Stimulated activated CD4-positive, alpha-beta T cell treated with anti-CD3 and anti-CD28 coated beads, Interleukin-1b, Interleukin-23, amount 100 ng/mL, for 24 hours (primary cell): ENCODE measurements at regions not wholly inside any gene's neighbourhood (a gene's known extent, or its start where the extent isn't known, plus 50 kb on each side); places are given as distances from the start of the nearest gene placed in this dataset.

Experiments used
- DNase-seq, 4 experiments: peaks; one replicate each; pipeline ENCODE4 v3.0.0-alpha.2; 2020; ENCODE audit warnings: low read depth in 4 of 4, low spot score in 1 of 4

DNA sequence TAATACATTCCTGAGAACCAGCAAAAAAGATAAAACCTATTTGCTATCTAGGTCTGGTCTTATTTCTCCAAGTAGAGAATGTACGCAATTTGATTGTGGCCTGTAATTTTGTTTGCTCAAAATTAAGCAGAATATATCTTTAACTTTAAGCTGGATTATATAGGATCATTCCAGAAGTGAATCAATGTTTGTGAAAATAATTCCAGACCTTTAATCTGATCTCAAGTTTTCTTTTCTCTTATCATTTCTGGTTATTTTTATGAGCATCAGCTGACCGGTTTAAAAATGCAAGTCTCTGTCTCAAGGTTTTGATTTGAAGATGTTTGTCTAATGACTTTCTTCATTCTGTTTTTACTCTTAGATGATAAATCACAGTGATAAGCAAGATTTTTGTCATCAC is 997.9 kb upstream of the FLRT2 start:
- no peak for DNase-seq

DNA sequence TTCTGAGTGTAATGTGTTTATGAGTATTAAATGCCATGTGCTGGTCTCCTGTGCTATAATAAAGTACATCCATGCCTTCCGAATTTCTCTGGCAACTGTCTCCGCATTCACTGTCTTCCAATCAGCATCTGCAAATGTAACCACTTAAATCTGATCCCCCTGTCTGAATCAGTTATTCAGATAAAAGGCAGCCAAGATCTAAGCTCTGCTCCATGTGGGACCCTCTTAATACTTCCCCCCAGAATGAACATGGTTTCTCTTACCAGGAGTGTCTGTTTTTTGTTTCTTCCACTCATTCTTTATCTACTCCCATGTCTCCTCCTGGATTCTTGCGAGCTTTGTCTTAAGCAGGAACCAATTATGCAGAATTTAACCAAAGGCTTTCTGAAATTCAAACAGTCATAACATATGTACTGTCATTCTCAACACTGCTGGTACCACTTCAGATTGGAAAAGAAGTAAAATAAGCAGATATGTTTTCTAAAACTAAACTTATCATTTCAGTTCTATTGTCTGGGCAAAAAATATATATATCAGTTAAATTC is 996.7 kb upstream of the FLRT2 start:
- DNase-seq = no peak

DNA sequence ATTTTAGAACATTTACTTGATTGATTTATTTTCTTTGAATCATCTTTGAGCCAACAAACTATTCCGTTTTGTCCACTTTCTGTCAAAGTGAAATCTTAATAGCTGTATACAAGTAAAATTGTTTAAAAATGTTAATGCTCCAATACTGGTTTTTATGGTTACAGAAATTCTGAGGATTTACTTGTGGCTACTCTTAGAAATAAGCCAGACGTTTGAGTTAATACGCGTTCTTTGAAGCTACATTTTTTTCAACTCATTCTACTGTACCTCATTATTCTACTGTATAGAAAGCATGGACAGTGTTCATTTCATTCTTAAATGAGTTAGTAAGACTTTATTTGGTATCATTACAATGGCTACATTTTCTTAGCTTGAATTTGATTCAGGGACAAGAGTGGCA is 996.2 kb upstream of the FLRT2 start:
- no peak for DNase-seq

DNA sequence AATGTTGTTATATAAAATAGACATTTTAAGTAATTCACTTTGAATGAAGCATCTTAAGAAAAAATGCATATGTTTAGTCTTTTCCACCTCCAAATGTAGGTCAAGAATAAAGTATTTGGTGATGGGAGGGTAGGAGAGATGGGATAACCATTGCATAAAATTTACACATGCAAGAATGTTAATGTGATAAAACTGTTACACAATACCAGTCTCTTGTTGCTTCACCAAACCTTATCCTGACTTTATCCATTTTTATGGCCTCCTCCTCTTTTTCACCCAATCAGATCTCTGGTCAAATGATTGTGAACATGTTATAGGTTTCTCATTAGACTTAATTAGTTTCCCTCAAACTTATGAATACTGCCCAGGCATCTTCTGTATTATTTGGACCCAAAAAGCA is 994.5 kb upstream of the FLRT2 start:
- no peak for DNase-seq

DNA sequence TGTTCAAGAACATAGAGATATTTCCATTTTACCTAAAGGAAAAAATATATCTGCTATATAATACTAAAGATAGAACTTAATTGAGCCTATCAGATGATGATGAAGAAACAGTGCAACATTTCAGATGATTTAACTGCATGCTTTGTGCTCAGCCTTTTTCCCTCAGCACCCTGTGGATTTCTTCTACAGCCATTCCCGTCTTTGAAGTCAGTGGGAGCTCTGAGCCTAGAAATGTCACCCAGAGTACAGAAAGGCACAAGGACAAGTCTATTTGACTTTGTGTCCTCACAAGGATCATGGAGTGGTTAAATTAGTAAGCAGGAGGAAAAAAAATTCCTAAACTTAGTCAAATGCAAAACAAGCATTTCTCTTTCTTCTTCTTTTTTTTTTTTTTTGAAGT is 994.0 kb upstream of the FLRT2 start:
- no peak for DNase-seq

DNA sequence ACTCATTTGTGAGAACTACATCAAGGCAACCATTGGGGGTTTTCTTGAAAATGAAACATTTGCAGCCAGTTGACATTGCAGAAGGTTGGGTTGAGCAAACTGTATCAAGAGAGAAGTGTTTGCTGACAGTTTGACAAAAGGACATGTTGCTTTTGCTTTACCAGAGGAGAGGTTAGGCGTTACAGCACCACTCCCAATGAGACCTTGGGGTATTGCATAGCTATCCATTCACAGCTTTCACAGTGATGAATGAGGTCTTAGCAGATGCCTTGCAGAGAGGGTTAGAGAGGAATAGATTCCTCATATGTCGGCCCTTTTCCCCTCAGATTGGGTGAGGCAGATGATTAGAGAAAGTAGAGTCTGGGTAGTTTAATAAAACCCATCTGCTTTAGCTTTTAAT is 988.9 kb upstream of the FLRT2 start:
- DNase-seq = no peak

DNA sequence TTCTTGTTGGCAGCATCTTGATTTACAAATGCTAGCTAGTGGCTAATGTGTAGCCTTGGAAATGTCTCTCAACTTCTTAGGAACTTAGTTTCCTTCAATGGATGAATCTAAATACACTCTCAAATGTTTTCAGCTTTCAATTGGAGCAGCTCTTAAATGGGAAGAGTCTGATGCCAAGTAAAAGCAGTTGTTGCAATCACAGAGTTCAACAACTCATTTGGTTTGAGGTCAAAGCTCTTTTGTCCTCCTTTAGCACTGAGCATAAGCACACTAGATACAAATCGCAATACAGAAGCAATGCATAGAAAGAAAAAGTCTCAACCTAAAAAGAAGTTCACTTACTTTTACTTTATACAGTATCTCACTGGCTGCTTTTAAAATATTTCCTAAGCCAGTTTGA is 986.1 kb upstream of the FLRT2 start:
- no peak for DNase-seq

DNA sequence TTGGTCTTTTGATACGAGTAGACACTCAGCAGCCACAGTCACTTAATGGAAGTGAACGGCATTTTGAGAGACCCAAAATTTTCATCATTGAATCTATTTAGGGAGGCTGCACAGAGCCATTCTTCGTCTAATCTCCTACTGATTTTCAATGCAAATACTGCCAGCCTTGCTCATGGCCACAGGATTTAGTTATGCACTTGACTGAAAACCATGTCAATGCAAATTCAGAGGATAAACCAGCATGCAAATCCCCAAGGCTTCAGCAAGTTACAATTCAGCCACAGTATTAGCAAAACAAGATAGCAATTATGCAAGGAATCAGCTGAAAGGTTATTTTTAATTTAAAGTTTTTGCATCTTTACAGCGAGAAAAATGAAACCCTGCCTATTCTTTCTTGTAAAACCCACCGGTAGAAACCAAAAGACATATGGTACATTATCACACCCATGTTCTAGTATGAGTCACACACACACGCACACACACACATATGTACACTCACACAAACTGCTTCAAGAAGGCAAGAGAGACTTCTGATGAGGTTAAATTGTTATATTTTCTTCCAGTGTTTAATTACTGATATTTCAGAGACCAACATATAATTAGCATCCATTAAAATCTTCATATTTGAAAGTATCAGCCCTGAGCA is 985.3 kb upstream of the FLRT2 start:
- DNase-seq = no peak

DNA sequence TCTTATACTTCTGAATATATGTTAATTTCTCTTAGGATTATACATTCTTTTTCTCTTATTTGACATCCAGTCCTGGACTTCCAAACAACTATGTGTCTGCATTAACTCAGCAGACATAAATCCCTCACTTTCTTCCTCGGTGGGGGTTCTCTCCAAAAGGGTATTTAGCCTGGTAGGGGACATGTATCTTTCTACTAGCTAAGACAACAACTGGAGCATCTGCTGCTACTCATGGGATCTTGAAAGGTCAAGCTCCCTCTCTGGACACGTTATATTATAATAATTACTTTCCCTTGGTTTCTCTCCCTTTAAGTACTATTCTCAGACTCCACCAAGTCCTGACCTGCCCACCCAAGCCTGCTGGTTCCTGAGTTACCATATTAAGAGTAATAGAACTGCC is 983.7 kb upstream of the FLRT2 start:
- no peak for DNase-seq

DNA sequence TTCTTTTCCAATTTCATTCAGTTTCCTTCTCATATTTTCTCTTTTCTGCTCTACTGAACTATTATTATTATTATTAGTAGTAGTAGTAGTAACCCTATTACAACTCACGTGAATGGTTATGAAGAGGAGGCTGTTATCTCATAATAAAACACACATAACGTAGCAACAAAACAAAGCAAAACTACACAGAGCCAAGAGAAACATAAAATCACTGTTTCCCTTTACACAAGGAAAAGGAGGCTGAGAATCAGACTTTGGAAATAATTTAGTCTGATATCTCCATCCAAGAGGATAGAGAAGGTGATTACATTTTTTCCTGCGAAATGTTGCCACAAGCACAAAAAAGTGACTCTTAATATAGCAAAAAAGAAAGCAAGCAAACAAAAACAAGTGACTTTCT is 975.8 kb upstream of the FLRT2 start:
- no peak for DNase-seq

DNA sequence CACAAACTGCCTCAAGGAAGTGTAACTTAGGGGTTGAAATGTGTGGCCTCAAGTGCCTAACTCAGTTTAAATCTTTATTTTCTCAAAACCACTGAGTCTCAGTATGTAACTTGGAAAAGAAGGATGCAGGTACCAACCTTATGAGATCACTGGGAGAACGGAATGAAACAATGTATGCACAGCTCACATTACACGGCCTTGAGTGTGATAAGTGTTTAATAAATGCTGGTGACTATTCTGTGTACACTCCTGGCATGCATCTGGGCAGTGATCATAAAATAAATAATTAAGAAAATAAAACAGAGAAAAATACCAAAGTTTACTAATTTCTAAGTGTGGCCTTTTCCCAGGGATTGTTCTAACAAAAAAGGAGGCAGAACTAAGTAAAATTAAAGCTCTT is 974.5 kb upstream of the FLRT2 start:
- no peak for DNase-seq

DNA sequence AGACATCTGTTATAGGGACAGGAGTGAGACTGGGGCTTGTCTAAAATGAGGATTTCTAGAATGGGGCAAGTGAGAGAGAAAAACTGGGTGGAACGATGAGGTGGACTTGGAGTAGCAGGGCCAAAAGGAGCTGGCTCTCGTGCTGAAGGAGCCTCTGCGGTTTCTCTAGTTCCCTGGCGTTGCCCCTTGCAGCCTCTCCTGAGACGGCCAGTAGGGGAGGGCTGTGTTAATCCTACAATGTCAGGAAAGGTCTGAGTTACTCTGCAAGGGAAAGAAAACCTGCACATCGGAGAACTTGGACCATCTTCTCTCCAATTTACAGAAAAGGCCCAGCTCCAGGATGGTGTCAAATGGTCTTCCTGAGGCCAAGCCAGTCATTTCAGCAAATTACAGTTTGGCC is 963.8 kb upstream of the FLRT2 start:
- no peak for DNase-seq

DNA sequence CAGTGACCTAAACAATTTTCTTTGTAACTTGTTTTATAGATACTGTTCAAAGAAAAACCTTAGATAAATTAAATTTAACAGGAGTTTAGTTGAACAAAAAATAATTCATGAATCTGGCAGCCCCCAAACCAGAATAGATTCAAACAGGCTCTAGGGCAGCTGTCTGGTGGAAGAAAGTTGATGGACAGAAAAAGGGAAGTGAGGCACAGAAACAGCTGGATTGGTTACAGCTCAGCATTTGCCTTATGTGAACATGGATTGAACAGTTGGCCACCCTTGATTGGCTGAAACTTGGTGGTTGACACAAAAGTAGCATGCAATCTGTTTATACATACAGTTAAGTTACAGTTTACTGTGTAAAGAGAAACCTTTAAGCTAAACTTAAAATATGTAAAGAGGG is 954.3 kb upstream of the FLRT2 start:
- DNase-seq = no peak

DNA sequence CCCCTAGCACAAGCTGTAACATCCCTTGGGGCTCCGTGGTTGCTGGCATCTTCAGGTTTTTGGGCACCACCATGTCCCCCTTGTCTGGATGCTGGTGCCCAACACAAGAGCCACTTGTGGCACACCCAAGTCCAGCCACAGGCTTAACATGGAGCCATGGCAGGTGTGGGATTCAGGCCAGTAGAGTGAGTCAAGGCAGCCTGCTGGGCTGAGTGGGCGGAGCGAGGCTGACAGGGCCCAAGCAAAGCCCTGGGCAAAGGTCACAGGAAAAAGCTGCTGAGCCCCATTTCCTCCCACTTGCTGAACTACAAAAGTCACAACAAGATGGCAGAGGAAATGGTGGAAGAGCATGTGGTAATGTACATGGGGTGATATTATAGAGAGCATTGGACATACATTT is 950.7 kb upstream of the FLRT2 start:
- DNase-seq = no peak

DNA sequence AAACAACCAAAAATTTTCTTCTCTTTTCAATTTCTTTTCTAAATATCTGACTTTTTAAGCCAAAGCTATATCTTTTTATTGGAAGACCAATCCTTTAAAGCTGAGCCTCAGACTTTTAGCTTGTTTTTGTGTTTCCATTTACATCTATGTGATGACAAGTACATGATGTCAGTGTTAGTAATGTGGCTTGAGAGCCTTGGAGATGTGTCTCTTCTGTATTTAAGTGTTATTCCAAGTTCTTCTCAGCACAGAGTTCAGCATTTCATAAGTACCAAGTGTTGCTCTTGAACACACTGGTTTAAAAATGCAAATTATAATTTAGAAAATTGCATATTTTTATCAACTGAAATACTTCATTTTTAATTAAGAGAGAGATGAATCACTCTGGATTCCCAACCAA is 948.9 kb upstream of the FLRT2 start:
- DNase-seq = no peak

DNA sequence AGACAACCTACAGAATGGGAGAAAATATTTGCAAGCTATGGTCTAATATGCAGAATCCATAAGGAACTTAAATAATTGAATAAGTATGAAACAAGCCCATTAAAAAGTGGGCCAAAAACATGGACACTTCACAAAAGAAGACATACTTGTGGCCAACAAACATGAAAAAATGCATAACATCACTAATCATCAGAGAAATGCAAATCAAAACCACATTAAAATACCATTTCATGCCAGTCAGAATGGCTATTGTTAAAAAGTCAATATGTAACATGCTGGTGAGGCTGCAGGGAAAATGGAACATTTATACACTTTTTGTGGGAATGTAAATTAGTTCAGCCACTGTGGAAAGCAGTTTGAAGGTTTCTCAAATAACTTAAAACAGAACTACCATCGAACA is 945.4 kb upstream of the FLRT2 start:
- no peak for DNase-seq

DNA sequence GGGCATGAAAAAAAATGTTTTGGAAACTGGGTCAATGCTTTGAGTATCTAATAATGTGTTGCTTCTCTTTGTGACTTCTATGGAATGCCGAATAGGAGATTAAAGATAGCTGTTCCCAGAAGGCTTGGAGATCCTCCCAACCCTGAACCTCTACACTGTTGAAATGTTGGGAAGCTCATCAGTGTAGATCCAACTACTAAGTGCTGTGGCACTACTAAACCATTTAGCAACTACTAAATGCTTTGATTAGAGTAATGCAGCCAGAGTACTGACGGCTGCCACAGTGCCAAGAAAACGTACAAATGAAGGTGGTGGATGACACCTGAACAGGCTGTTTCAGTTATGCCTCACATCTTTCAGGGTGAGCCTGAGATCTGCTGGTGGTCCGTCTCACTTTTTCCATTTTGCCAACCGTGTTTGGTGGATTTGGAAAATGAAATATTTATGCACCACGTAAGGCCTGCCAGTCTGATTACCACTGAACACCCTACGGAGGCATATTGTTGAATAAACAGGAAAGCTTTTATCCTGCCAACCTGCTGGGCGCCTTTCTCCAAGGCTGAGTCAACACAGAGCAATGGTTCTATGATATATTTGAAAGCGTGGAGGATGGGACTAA is 938.0 kb upstream of the FLRT2 start:
- DNase-seq = no peak

DNA sequence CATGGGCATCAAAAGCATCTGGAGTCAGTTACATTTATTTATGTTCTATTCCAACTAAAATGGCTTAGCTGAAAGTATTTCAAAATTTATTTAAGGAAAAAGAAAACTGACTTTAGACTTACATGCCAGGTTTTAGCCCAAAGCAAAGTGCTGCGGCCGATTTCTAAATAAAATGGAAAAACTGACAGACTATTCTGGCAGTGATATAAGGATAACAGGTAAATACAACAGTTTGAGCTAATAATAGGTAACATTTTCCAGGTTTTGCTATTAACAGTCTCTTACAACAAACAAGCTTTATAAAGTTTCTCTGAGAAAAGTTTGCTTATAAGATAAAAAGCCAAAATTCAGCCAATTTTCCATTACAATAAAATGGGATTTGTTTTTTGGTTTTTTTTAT is 937.2 kb upstream of the FLRT2 start:
- DNase-seq = no peak

DNA sequence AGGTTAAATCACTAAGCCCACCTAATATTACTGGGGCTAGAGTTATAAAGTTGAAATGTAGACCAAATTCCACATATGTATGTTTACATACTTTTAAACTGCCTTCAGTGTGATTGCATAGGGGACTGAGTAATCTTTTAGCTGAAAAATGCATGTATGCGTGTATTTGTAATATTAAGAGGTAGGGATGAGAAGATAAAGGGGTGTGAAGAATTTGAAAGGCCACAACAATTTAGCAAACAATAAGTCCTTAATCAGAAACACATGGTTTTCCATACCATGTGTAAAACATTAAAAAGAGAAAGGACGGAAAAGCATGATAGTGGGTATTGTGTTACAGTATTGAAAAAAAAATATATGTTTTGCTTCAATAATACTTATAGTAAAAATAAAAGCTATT is 919.9 kb upstream of the FLRT2 start:
- DNase-seq = no peak

DNA sequence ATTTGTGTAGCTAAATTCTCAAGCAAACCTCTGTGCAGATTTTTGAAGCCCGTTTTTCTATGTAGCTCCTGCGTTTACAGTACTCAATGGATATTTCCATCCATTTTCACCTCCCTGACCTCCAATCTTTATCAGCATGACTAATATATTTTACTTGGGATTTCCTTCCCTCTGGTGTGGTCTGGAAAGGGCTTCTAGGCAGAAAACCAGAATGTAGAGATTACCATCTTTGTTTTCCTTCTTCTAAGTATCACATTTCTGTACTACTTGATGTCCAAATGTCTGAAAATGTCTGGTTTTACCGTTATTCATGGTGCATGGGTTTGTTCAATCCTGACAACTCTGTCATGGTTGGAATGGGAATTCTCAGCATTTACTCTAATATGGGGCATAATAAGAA is 907.6 kb upstream of the FLRT2 start:
- DNase-seq = no peak

DNA sequence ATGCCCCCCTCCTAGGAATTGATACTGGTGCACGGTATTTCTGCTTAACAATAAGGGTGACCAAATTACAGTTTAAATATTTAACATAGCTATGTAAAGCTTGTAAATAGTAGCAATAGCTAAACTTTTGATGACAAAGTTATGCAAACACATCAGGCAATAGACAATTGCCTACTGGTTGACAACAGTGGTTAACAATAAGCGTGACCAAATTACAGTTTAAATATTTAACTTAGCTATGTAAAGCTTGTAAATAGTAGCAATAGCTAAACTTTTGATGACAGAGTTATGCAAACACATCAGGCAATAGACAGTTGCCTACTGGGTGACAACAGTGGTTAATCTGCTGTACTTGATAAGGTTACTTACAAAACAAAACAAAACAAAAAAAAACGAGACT is 886.5 kb upstream of the FLRT2 start:
- no peak for DNase-seq

DNA sequence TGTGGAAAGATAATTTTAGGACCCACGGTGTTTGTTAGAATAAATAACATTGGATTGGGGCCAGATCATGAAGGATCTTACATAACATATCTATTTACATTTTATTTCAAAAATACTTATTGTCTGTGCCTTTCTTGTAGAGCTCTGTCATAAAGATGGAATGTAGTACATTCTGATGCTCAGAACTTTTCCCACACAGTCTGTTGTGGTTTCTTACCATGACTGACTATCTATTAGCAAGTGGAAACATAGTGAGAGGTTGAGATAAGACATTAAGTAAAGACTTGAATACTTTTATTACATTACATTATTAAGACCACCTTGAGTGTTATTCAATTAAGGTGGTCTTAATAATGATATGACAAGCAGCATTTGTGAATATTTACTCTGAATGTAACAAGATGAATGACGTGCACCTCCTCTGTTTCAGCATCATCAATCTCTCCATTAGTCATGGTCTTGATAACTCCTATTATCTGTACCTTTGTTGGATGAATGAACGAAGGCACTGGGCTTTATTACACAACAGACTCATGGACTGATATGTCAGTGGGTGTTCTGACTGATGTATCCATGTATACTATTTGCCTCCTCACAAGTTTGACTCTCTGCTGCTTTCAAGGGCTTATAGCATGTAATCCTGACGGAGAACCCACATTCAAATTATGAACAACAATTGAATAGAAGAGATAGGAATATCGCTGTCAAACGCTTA is 883.0 kb upstream of the FLRT2 start:
- DNase-seq = no peak

DNA sequence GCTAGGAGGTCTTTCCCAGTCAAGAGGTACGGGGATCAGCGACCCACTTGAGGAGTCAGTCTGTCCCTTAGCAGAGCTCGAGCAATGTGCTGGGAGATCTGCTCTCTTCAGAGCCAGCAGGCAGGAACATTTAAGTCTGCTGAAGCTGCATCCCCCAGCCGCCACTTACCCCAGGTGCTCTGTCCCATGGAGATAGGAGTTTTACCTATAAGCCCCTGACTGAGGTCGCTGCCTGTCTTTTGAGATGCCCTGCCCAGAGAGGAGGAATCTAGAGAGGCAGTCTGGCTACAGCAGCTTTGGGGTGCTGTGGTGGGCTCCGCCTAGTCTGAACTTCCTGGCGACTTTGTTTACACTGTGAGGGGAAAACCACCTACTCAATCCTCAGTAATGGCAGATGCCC is 874.9 kb upstream of the FLRT2 start:
- DNase-seq = no peak
